Vagina (tissue), 2 donors: ENCODE measurements at regions not wholly inside any gene's neighbourhood (a gene's known extent, or its start where the extent isn't known, plus 50 kb on each side); places are given as distances from the start of the nearest gene placed in this dataset.

Experiments
- POLR2AphosphoS5 ChIP-seq, 2 donors: sonication (generic); formaldehyde crosslinking; IDR thresholded peaks; one replicate each; pipeline ENCODE4 v1.9.0; 2017; ENCODE audit warnings: antibody characterized with exemption in 2 of 2, mild to moderate bottlenecking in 2 of 2, low read depth in 1 of 2; ENCODE audit not compliant: insufficient read depth in 1 of 2
- TF ChIP-seq, protein P1 (sequence below), 3 experiments: fragments of 450-650 bp in 2 of 3; fragments of 200-600 bp in 1 of 3; sonication (generic) in 1 of 3; IDR thresholded peaks; one replicate each; pipeline ENCODE4 v1.5.1; 2017 to 2019; ENCODE audit warnings: antibody characterized with exemption in 3 of 3, mild to moderate bottlenecking in 2 of 3, moderate library complexity in 2 of 3

GRCh38 chr7:25752967-25753791 is 398.8 kb upstream of the NFE2L3 start:
- TF ChIP-seq, protein P1, sequence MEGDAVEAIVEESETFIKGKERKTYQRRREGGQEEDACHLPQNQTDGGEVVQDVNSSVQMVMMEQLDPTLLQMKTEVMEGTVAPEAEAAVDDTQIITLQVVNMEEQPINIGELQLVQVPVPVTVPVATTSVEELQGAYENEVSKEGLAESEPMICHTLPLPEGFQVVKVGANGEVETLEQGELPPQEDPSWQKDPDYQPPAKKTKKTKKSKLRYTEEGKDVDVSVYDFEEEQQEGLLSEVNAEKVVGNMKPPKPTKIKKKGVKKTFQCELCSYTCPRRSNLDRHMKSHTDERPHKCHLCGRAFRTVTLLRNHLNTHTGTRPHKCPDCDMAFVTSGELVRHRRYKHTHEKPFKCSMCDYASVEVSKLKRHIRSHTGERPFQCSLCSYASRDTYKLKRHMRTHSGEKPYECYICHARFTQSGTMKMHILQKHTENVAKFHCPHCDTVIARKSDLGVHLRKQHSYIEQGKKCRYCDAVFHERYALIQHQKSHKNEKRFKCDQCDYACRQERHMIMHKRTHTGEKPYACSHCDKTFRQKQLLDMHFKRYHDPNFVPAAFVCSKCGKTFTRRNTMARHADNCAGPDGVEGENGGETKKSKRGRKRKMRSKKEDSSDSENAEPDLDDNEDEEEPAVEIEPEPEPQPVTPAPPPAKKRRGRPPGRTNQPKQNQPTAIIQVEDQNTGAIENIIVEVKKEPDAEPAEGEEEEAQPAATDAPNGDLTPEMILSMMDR (IDR thresholded peaks at IDR 0.05) = no peak
- TF ChIP-seq POLR2AphosphoS5 (IDR thresholded peaks at IDR 0.05; ENCODE audit: insufficient read depth in 1 of 2, low read depth in 1 of 2) = no peak
